ENCODE measurements at regions not wholly inside any gene's neighbourhood (a gene's known extent, or its start where the extent isn't known, plus 50 kb on each side); places are given as distances from the start of the nearest gene placed in this dataset.
A peak's percentile ranks its signal among the peaks of the same experiment; 100 is the strongest.

DNA sequence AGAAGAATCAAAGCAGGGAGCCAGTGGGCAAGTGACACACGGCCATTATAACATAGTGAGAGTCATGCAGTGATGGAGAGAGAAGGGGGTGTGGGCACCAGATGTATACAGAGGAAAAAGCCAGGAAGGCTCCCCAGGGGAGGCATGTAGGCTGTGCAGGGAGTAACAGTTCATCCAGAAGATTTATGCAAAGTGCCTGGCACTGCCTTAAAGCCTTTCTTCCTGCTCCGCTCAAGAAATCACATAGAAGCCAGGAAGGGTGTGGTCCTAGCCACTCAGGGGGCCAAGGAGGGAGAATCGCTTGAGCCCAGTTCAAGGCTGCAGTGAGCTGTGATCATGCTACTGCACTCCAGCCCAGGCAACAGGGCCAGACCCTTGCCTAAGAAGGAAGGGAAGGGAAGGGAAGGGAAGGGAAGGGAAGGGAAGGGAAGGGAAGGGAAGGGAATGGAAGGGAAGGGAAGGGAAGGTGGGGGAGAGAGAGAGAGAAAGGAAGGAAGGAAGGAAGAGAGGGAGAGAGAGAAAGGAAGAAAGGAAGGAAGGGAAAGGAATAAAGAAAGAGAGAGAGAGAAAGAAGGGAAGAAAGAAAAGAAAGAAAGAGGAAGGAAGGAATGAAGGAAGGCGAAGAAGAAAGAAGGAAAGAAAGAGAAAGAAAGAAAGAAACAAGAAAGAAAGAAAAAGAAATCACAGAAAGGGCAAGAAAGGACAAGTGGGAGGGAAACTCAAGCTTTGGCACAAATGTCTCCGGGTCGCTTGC, 89.8 kb downstream of the LHX2 start:
- TF ChIP-seq, protein P1, sequence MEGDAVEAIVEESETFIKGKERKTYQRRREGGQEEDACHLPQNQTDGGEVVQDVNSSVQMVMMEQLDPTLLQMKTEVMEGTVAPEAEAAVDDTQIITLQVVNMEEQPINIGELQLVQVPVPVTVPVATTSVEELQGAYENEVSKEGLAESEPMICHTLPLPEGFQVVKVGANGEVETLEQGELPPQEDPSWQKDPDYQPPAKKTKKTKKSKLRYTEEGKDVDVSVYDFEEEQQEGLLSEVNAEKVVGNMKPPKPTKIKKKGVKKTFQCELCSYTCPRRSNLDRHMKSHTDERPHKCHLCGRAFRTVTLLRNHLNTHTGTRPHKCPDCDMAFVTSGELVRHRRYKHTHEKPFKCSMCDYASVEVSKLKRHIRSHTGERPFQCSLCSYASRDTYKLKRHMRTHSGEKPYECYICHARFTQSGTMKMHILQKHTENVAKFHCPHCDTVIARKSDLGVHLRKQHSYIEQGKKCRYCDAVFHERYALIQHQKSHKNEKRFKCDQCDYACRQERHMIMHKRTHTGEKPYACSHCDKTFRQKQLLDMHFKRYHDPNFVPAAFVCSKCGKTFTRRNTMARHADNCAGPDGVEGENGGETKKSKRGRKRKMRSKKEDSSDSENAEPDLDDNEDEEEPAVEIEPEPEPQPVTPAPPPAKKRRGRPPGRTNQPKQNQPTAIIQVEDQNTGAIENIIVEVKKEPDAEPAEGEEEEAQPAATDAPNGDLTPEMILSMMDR (IDR thresholded peaks at IDR 0.05): no peak
- TF ChIP-seq, protein P2, sequence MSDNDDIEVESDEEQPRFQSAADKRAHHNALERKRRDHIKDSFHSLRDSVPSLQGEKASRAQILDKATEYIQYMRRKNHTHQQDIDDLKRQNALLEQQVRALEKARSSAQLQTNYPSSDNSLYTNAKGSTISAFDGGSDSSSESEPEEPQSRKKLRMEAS (CRISPR knock-in tag; IDR thresholded peaks at IDR 0.05): no peak
- TF ChIP-seq, protein P3, sequence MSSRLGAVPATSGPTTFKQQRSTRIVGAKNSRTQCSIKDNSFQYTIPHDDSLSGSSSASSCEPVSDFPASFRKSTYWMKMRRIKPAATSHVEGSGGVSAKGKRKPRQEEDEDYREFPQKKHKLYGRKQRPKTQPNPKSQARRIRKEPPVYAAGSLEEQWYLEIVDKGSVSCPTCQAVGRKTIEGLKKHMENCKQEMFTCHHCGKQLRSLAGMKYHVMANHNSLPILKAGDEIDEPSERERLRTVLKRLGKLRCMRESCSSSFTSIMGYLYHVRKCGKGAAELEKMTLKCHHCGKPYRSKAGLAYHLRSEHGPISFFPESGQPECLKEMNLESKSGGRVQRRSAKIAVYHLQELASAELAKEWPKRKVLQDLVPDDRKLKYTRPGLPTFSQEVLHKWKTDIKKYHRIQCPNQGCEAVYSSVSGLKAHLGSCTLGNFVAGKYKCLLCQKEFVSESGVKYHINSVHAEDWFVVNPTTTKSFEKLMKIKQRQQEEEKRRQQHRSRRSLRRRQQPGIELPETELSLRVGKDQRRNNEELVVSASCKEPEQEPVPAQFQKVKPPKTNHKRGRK (CRISPR knock-in tag; IDR thresholded peaks at IDR 0.05; ENCODE audit: borderline replicate concordance): 0 out of 2 replicates have a peak, but pooled peaks have one; percentile 77
- TF ChIP-seq CREB1 (CRISPR knock-in tag; IDR thresholded peaks at IDR 0.05) (no peak), NFYB (CRISPR knock-in tag; conservative IDR thresholded peaks at IDR 0.05; ENCODE audit: low read depth) (no peak), ZNF416 (CRISPR knock-in tag; IDR thresholded peaks at IDR 0.05) (no peak), TCF7 (CRISPR knock-in tag; IDR thresholded peaks at IDR 0.05; ENCODE audit: low read depth) (no peak), NR1H2 (CRISPR knock-in tag; IDR thresholded peaks at IDR 0.05) (no peak)
- TF ChIP-seq, protein P4, sequence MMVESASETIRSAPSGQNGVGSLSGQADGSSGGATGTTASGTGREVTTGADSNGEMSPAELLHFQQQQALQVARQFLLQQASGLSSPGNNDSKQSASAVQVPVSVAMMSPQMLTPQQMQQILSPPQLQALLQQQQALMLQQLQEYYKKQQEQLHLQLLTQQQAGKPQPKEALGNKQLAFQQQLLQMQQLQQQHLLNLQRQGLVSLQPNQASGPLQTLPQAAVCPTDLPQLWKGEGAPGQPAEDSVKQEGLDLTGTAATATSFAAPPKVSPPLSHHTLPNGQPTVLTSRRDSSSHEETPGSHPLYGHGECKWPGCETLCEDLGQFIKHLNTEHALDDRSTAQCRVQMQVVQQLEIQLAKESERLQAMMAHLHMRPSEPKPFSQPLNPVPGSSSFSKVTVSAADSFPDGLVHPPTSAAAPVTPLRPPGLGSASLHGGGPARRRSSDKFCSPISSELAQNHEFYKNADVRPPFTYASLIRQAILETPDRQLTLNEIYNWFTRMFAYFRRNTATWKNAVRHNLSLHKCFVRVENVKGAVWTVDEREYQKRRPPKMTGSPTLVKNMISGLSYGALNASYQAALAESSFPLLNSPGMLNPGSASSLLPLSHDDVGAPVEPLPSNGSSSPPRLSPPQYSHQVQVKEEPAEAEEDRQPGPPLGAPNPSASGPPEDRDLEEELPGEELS (CRISPR knock-in tag; IDR thresholded peaks at IDR 0.05): no peak
- TF ChIP-seq, protein P5, sequence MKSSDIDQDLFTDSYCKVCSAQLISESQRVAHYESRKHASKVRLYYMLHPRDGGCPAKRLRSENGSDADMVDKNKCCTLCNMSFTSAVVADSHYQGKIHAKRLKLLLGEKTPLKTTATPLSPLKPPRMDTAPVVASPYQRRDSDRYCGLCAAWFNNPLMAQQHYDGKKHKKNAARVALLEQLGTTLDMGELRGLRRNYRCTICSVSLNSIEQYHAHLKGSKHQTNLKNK (CRISPR knock-in tag; IDR thresholded peaks at IDR 0.05): no peak
- TF ChIP-seq, protein P6, sequence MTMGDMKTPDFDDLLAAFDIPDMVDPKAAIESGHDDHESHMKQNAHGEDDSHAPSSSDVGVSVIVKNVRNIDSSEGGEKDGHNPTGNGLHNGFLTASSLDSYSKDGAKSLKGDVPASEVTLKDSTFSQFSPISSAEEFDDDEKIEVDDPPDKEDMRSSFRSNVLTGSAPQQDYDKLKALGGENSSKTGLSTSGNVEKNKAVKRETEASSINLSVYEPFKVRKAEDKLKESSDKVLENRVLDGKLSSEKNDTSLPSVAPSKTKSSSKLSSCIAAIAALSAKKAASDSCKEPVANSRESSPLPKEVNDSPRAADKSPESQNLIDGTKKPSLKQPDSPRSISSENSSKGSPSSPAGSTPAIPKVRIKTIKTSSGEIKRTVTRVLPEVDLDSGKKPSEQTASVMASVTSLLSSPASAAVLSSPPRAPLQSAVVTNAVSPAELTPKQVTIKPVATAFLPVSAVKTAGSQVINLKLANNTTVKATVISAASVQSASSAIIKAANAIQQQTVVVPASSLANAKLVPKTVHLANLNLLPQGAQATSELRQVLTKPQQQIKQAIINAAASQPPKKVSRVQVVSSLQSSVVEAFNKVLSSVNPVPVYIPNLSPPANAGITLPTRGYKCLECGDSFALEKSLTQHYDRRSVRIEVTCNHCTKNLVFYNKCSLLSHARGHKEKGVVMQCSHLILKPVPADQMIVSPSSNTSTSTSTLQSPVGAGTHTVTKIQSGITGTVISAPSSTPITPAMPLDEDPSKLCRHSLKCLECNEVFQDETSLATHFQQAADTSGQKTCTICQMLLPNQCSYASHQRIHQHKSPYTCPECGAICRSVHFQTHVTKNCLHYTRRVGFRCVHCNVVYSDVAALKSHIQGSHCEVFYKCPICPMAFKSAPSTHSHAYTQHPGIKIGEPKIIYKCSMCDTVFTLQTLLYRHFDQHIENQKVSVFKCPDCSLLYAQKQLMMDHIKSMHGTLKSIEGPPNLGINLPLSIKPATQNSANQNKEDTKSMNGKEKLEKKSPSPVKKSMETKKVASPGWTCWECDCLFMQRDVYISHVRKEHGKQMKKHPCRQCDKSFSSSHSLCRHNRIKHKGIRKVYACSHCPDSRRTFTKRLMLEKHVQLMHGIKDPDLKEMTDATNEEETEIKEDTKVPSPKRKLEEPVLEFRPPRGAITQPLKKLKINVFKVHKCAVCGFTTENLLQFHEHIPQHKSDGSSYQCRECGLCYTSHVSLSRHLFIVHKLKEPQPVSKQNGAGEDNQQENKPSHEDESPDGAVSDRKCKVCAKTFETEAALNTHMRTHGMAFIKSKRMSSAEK (CRISPR knock-in tag; IDR thresholded peaks at IDR 0.05; ENCODE audit: borderline replicate concordance): no peak
